Epithelial cell of proximal tubule (primary cell): ENCODE measurements at regions not wholly inside any gene's neighbourhood (a gene's known extent, or its start where the extent isn't known, plus 50 kb on each side); places are given as distances from the start of the nearest gene placed in this dataset.
A peak's percentile ranks its signal among the peaks of the same experiment; 100 is the strongest.
"Not testable (repeated sequence)": the region's sequence is repeated elsewhere in the genome, so short reads cannot be mapped to it uniquely, and the experiment has no call there.

Source experiments
- DNase-seq: peaks from one replicate; pipeline ENCODE4 v3.0.0-alpha.2; 2011; ENCODE audit warnings: low read depth
- H3K4me3 ChIP-seq: 2 replicates; pipeline ENCODE4 v1.5.1; 2011; ENCODE audit warnings: low read depth, mild to moderate bottlenecking, low read length

DNA sequence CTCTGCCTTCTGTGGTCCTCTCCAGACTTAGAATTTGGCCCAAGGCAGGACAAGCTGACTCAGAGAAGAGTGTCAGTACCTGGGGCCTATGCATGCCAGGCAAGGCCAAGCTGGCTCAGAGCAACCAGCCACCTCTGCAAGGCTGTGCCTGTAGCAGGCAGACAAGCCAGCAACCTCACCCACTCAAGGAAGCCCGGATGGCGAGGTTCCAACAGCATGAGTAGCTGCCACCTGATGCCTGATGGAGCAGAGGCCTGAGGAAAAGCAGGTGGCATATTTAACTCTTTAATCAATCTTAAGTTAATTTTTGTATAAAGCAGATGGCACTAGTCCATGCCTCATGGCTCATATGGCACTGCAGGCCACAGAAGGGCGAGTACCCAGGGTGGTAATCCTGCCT, 3595.8 kb upstream of the OR11H1 start:
- not testable (repeated sequence) for DNase-seq, H3K4me3 ChIP-seq

DNA sequence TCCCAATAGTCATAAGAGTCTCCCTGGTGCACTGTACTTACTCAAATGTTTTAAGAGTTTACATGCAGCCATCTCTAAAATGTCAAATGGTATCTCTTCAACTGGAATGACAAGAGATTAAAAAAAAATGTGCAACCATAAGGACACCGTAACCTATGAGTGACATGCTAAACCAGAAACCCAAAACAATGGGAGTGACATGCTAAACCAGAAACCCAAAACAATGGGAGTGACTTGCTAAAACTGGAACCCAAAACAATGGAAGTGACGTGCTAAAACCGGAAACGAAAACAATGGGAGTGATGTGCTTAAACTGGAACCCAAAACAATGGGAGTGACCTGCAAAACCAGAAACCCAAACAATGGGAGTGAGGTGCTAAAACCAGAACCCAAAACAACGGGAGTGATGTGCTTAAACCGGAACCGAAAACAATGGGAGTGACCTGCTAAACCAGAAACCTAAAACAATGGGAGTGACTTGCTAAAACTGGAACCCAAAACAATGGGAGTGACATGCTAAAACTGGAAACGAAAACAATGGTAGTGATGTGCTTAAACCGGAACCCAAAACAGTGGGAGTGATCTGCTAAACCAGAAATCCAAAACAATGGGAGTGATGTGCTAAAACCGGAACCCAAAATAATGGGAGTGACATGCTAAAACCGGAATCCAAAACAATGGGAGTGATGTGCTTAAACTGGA, 3559.9 kb upstream of the OR11H1 start:
- not testable (repeated sequence) for DNase-seq, H3K4me3 ChIP-seq

DNA sequence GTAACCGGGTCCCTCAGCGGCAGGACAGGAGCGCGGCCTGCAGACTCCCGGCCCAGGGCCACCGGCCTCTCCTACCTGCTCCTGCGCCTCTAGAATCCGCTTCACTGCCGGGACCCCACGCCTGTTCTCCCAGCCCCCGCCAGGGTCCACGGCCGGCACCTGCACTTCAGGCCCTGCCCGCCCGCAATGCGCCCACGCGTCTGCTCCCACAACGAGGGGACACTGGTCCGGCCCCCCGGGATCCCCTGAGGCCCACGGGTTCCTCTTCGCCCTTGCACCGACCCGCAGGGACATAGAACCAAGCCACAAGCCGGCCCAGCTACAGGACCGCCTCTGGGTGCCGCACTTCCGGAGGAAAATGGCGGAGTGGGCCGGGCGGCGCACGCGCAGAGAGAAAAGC, 3554.1 kb upstream of the OR11H1 start:
- DNase-seq: not testable (repeated sequence)
- H3K4me3 ChIP-seq: peak overlapping the region; percentile 26
